ENCODE measurements at regions not wholly inside any gene's neighbourhood (a gene's known extent, or its start where the extent isn't known, plus 50 kb on each side); places are given as distances from the start of the nearest gene placed in this dataset.

- Histone ChIP-seq H2AFZ (ENCODE audit: control insufficient read depth, low read length) (no peak overlapping the region), H3K9me1 (ENCODE audit: control insufficient read depth, extremely low read depth, insufficient read depth, low read length) (no peaks in the 10 kb centered on the region), H4K20me1 (ENCODE audit: control insufficient read depth, extremely low read depth, insufficient read depth, low read length) (no peaks in the 10 kb centered on the region), H3K4me1 (ENCODE audit: control insufficient read depth, extremely low read depth, insufficient read depth, low read length) (peaks cover 2% of the 10 kb centered on the region), H3K27ac (ENCODE audit: control insufficient read depth, insufficient read depth, low read length) (no peak overlapping the region), H3K27me3 (ENCODE audit: control insufficient read depth, extremely low read depth, insufficient read depth, low read length) (peaks cover 4% of the 10 kb centered on the region), H3K4me3 (ENCODE audit: control insufficient read depth in 2 of 3, extremely low read depth in 1 of 3, insufficient read depth in 2 of 3, low read depth in 1 of 3, low read length in 3 of 3) (no peak overlapping the region), H3K4me2 (ENCODE audit: control insufficient read depth, extremely low read depth, insufficient read depth, low read depth, low read length) (no peak overlapping the region), H3K9me3 (ENCODE audit: control insufficient read depth, low read depth, low read length) (no peaks in the 10 kb centered on the region), H3K36me3 (ENCODE audit: control insufficient read depth in 2 of 2, extremely low read depth in 1 of 2, insufficient read depth in 2 of 2, low read length in 2 of 2) (no peaks in the 10 kb centered on the region), H3K9ac (ENCODE audit: control insufficient read depth, extremely low read depth, insufficient read depth, low read length) (no peak overlapping the region), H3K79me2 (ENCODE audit: control insufficient read depth, insufficient read depth, low read length) (no peaks in the 10 kb centered on the region)
- DNase-seq (ENCODE audit: low read depth, low spot score) (no peak), FAIRE-seq (no peak)
- dilution Hi-C loops (cut with MboI; ENCODE audit: extremely low pct_ligation_motif_present, low sequenced_read_pairs) = no loop called here
- no peak for TF ChIP-seq EZH2 (IDR thresholded peaks at IDR 0.05; ENCODE audit: low read length)
- TF ChIP-seq CTCF (optimal IDR thresholded peaks at IDR 0.05 in 1 of 3, IDR thresholded peaks at IDR 0.05 in 1 of 3, conservative IDR thresholded peaks at IDR 0.05 in 1 of 3; ENCODE audit: extremely low read depth in 1 of 3, insufficient read depth in 2 of 3, low read length in 3 of 3) = no peak
Observed at GRCh38 chr17:27403480-27404005, 52.7 kb upstream of the KSR1 start.

- Histone ChIP-seq H3K9me1 (ENCODE audit: control insufficient read depth, extremely low read depth, insufficient read depth, low read length) (no peaks in the 10 kb centered on the region), H3K36me3 (ENCODE audit: control insufficient read depth in 2 of 2, extremely low read depth in 1 of 2, insufficient read depth in 2 of 2, low read length in 2 of 2) (no peaks in the 10 kb centered on the region), H2AFZ (ENCODE audit: control insufficient read depth, low read length) (no peak overlapping the region), H3K9me3 (ENCODE audit: control insufficient read depth, low read depth, low read length) (no peaks in the 10 kb centered on the region), H4K20me1 (ENCODE audit: control insufficient read depth, extremely low read depth, insufficient read depth, low read length) (no peaks in the 10 kb centered on the region), H3K27me3 (ENCODE audit: control insufficient read depth, extremely low read depth, insufficient read depth, low read length) (peaks cover 4% of the 10 kb centered on the region), H3K4me1 (ENCODE audit: control insufficient read depth, extremely low read depth, insufficient read depth, low read length) (peaks cover 6% of the 10 kb centered on the region), H3K4me3 (ENCODE audit: control insufficient read depth in 2 of 3, extremely low read depth in 1 of 3, insufficient read depth in 2 of 3, low read depth in 1 of 3, low read length in 3 of 3) (no peak overlapping the region), H3K4me2 (ENCODE audit: control insufficient read depth, extremely low read depth, insufficient read depth, low read depth, low read length) (no peak overlapping the region), H3K9ac (ENCODE audit: control insufficient read depth, extremely low read depth, insufficient read depth, low read length) (no peak overlapping the region), H3K79me2 (ENCODE audit: control insufficient read depth, insufficient read depth, low read length) (no peaks in the 10 kb centered on the region), H3K27ac (ENCODE audit: control insufficient read depth, insufficient read depth, low read length) (no peak overlapping the region)
- dilution Hi-C loops (cut with MboI; ENCODE audit: extremely low pct_ligation_motif_present, low sequenced_read_pairs) = no loop called here
- DNase-seq (ENCODE audit: low read depth, low spot score) (no peak), FAIRE-seq (no peak)
- TF ChIP-seq CTCF (optimal IDR thresholded peaks at IDR 0.05 in 1 of 3, IDR thresholded peaks at IDR 0.05 in 1 of 3, conservative IDR thresholded peaks at IDR 0.05 in 1 of 3; ENCODE audit: extremely low read depth in 1 of 3, insufficient read depth in 2 of 3, low read length in 3 of 3) (no peak), EZH2 (IDR thresholded peaks at IDR 0.05; ENCODE audit: low read length) (no peak)
Observed at GRCh38 chr17:27404676-27405075, 51.6 kb upstream of the KSR1 start.

Measured in keratinocyte (primary cell).